SK-N-SH treated with all-trans-retinoic acid at 6 μM for 48 hours (cell line): ENCODE measurements at regions not wholly inside any gene's neighbourhood (a gene's known extent, or its start where the extent isn't known, plus 50 kb on each side); places are given as distances from the start of the nearest gene placed in this dataset.

Source experiments
- ARNTL ChIP-seq: fragments of 450-650 bp; formaldehyde crosslinking; IDR thresholded peaks from 2 replicates; pipeline ENCODE4 v1.5.0; 2020; ENCODE audit warnings: low read depth, mild to moderate bottlenecking, moderate library complexity, borderline replicate concordance
- BACH2 ChIP-seq: fragments of 250-450 bp; sonication (Bioruptor Pico); IDR thresholded peaks from 2 replicates; pipeline ENCODE4 v1.9.0; 2021; ENCODE audit warnings: mild to moderate bottlenecking, borderline replicate concordance
- CREB5 ChIP-seq: fragments of 250-450 bp; sonication (Bioruptor Pico); IDR thresholded peaks from 2 replicates; pipeline ENCODE4 v1.5.1; 2020; ENCODE audit warnings: low read depth, mild to moderate bottlenecking, moderate library complexity
- ISL1 ChIP-seq: fragments of 250-450 bp; sonication (Bioruptor Pico); IDR thresholded peaks from 2 replicates; pipeline ENCODE4 v2.1.2; 2022; ENCODE audit warnings: mild to moderate bottlenecking, moderate library complexity
- OSR1 ChIP-seq: fragments of 250-450 bp; sonication (Bioruptor Pico); IDR thresholded peaks from 2 replicates; pipeline ENCODE4 v1.8.0; 2022; ENCODE audit warnings: moderate library complexity, mild to moderate bottlenecking, inconsistent platforms
- PATZ1 ChIP-seq: fragments of 250-450 bp; sonication (Bioruptor Pico); IDR thresholded peaks from 2 replicates; pipeline ENCODE4 v1.8.0; 2020; ENCODE audit warnings: mild to moderate bottlenecking, moderate library complexity, borderline replicate concordance
- POU6F1 ChIP-seq: fragments of 250-450 bp; sonication (Bioruptor Pico); IDR thresholded peaks from 2 replicates; pipeline ENCODE4 v1.8.0; 2021; ENCODE audit warnings: low read depth, mild to moderate bottlenecking, moderate library complexity, borderline replicate concordance
- PPARA ChIP-seq: fragments of 250-450 bp; sonication (Bioruptor Pico); IDR thresholded peaks from 2 replicates; pipeline ENCODE4 v1.5.0; 2020; ENCODE audit warnings: mild to moderate bottlenecking, borderline replicate concordance
- RARB ChIP-seq: fragments of 250-450 bp; sonication (Bioruptor Pico); IDR thresholded peaks from 2 replicates; pipeline ENCODE4 v1.8.0; 2021; ENCODE audit warnings: mild to moderate bottlenecking, moderate library complexity
- TOX ChIP-seq: fragments of 250-450 bp; sonication (Bioruptor Pico); IDR thresholded peaks from 2 replicates; pipeline ENCODE4 v1.8.0; 2021; ENCODE audit warnings: mild to moderate bottlenecking, moderate library complexity, borderline replicate concordance
- ZFP30 ChIP-seq: fragments of 450-650 bp; formaldehyde crosslinking; IDR thresholded peaks from 2 replicates; pipeline ENCODE4 v1.5.0; 2022; ENCODE audit warnings: mild to moderate bottlenecking, moderate library complexity
- ZNF70 ChIP-seq: fragments of 450-650 bp; formaldehyde crosslinking; IDR thresholded peaks from 2 replicates; pipeline ENCODE4 v1.5.0; 2020; ENCODE audit warnings: mild to moderate bottlenecking, moderate library complexity

GRCh38 chr6:144360401-144360800, 75.3 kb downstream of the UTRN start:
- TF ChIP-seq PATZ1 (CRISPR knock-in tag) = no peak
- no peak for TF ChIP-seq POU6F1 (CRISPR knock-in tag)
- no peak for TF ChIP-seq ISL1 (CRISPR knock-in tag)
- no peak for TF ChIP-seq CREB5 (CRISPR knock-in tag)
- no peak for TF ChIP-seq PPARA (CRISPR knock-in tag)
- no peak for TF ChIP-seq ARNTL (CRISPR knock-in tag)
- TF ChIP-seq BACH2 (CRISPR knock-in tag) = no peak
- TF ChIP-seq ZNF70 = no peak
- TF ChIP-seq OSR1 (CRISPR knock-in tag) = no peak
- no peak for TF ChIP-seq TOX (CRISPR knock-in tag)
- no peak for TF ChIP-seq ZFP30 (CRISPR knock-in tag)
- no peak for TF ChIP-seq RARB (CRISPR knock-in tag)
